Fibroblast of pulmonary artery (primary cell): ENCODE measurements at regions not wholly inside any gene's neighbourhood (a gene's known extent, or its start where the extent isn't known, plus 50 kb on each side); places are given as distances from the start of the nearest gene placed in this dataset.

Experiments
- DNase-seq: peaks from one replicate; pipeline ENCODE4 v3.0.0-alpha.2; 2010; ENCODE audit warnings: low read depth
- H3K4me3 ChIP-seq: replicated peaks from 2 replicates; pipeline ENCODE4 v1.5.1; 2011; ENCODE audit warnings: low read depth, mild to moderate bottlenecking, control low read depth, low read length, moderate library complexity
- TF ChIP-seq, protein P1 (sequence below): IDR thresholded peaks from 2 replicates; pipeline ENCODE4 v1.5.1; 2011; ENCODE audit warnings: mild to moderate bottlenecking, control low read depth, low read length, inconsistent platforms; ENCODE audit errors: missing control alignments

DNA sequence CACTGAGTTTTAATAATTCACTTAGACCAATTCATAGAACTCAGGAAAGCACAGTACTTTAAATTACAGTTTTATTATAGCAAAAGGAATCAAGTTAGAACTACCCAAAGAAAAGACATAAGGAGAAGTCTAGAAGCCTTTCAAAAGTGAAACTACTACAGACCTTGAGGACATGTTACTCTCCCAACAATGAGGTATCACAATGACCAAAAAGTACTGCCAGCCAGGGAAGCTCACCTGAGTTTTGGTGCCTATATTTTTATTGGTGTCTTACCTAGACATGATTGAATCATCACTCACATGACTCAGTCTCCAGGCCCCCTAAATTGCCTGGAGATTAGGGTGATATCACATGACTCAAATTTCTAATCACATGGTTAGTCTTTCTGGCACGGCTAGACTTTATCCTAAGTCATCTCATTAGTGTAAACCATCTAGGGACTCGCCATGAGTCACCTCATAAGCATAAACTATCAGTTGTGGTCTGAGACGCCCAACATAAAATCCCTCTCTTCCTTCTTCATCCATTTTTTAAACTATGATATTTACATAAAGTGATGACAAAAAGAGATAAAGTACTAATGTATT is 372.3 kb downstream of the TMA16 start:
- no peak for DNase-seq
- TF ChIP-seq, protein P1, sequence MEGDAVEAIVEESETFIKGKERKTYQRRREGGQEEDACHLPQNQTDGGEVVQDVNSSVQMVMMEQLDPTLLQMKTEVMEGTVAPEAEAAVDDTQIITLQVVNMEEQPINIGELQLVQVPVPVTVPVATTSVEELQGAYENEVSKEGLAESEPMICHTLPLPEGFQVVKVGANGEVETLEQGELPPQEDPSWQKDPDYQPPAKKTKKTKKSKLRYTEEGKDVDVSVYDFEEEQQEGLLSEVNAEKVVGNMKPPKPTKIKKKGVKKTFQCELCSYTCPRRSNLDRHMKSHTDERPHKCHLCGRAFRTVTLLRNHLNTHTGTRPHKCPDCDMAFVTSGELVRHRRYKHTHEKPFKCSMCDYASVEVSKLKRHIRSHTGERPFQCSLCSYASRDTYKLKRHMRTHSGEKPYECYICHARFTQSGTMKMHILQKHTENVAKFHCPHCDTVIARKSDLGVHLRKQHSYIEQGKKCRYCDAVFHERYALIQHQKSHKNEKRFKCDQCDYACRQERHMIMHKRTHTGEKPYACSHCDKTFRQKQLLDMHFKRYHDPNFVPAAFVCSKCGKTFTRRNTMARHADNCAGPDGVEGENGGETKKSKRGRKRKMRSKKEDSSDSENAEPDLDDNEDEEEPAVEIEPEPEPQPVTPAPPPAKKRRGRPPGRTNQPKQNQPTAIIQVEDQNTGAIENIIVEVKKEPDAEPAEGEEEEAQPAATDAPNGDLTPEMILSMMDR: no peak
- H3K4me3 ChIP-seq: no peak overlapping the region

DNA sequence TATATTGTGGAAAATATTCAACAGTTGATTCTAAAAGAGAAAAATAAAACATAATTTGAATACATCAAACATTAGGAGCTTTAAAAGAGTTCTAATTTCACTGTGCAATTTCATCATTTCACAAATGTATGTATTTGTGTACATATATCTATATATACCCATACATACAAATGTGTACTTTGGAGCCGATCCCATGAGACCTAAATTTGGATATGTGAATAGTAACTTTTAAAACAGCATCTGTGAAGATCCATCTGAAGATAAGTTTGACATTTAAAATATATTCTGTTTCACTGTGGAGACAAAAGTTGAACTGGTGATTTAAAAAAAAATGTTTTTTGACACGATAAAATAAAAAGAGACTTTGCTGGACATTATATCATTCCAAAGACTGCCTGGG is 374.0 kb downstream of the TMA16 start:
- no peak overlapping the region for H3K4me3 ChIP-seq
- DNase-seq: no peak
- TF ChIP-seq, protein P1: no peak

- TF ChIP-seq, protein P1: no peak
- DNase-seq: no peak
- no peak overlapping the region for H3K4me3 ChIP-seq
These were observed 376.6 kb downstream of the TMA16 start for GRCh38 chr4:163871078-163871477.

- DNase-seq: no peak
- no peak overlapping the region for H3K4me3 ChIP-seq
- TF ChIP-seq, protein P1: no peak
These were observed 380.8 kb downstream of the TMA16 start for GRCh38 chr4:163875327-163875726.

DNA sequence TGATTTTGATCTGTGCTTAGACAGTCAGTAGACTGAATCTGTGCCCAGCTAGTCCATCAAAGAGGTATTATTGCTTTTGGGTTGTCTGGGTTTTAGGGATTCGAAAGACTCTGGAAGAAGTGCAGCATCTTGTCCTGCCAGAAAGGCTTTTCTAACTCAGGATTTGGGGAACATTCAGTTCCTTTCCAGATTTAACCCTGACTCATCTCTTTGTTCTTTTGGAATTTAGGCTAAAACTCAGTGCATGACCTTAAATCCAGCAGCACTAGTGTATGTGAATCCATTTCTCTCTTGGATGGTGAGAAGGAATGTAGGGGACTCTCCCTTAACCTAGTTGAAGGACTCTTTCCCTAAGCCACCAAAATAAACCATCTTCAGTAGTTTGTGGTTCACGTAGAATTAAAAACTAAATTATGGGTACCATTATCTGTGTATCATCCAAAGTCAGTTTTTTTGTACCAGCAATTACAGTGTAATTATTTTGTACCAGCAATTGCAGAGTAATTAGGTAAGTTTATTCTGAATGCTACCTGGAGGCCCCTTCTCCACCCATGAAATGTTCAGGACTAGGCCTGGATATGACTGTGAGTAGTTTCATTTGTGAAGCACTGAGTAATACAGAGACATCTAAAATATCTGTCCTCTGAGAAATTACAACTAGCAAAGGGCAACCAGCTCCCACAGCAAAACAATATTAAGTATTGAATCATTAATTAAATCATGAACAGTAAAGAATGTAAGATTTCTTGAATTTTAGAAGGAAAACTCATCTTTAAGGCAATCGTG is 384.0 kb downstream of the TMA16 start:
- no peak overlapping the region for H3K4me3 ChIP-seq
- no peak for DNase-seq
- TF ChIP-seq, protein P1: no peak

GRCh38 chr4:163892417-163892816 is 397.9 kb downstream of the TMA16 start:
- H3K4me3 ChIP-seq: no peak overlapping the region
- TF ChIP-seq, protein P1: no peak
- no peak for DNase-seq
